SK-N-SH (cell line): ENCODE measurements at regions not wholly inside any gene's neighbourhood (a gene's known extent, or its start where the extent isn't known, plus 50 kb on each side); places are given as distances from the start of the nearest gene placed in this dataset.

ENCODE experiments used
- CTCF ChIA-PET: fragments of 300-600, 350-600 bp; formaldehyde crosslinking; extraction: SDS; loops from one replicate; lab custom pipeline; 2021; lab: Yijun Ruan, JAX
- POLR2A ChIA-PET: fragments of 350-600 bp; sonication (Branson Sonifier 250); formaldehyde crosslinking; extraction: SDS; loops from one replicate; lab custom pipeline; 2020; ENCODE audit warnings: antibody characterized with exemption, inconsistent platforms; lab: Yijun Ruan, JAX
- DNase-seq: peaks from one replicate; pipeline ENCODE4 v3.0.0; 2012
- H2AFZ ChIP-seq: fragments of 200-600 bp; sonication (generic); 2 replicates; pipeline ENCODE4 v1.8.1; 2016; ENCODE audit warnings: antibody characterized with exemption, mild to moderate bottlenecking, low read depth
- H3F3A ChIP-seq: fragments of 200-600 bp; sonication (generic); replicated peaks from 2 replicates; pipeline ENCODE3; 2016; ENCODE audit warnings: antibody characterized with exemption, mild to moderate bottlenecking; ENCODE audit not compliant: insufficient read depth
- H3K27ac ChIP-seq, 2 experiments: fragments of 200-500 bp in 1 of 2; fragments of 200-600 bp in 1 of 2; sonication (Bioruptor generic) in 1 of 2; sonication (generic), shearing (Covaris generic) in 1 of 2; 2 replicates each; pipeline versions ENCODE4 v1.5.1 to v1.6.1; 2014 to 2016; ENCODE audit warnings: low read depth in 2 of 2, inconsistent platforms in 1 of 2, low read length in 1 of 2, mild to moderate bottlenecking in 1 of 2, mixed read lengths in 1 of 2
- H3K27me3 ChIP-seq: fragments of 200-600 bp; sonication (generic), shearing (Covaris generic); 2 replicates; pipeline ENCODE4 v1.6.1; 2016; ENCODE audit warnings: mixed run types; ENCODE audit not compliant: insufficient read depth
- H3K36me3 ChIP-seq, 2 experiments: fragments of 200-500 bp in 1 of 2; fragments of 200-600 bp in 1 of 2; sonication (Bioruptor generic) in 1 of 2; sonication (generic) in 1 of 2; replicated peaks in 1 of 2; 2 replicates each; pipeline versions ENCODE3 to v1.5.1; 2014 to 2016; ENCODE audit warnings: low read length in 1 of 2, mild to moderate bottlenecking in 1 of 2; ENCODE audit not compliant: insufficient read depth in 2 of 2, control insufficient read depth in 1 of 2
- H3K4me1 ChIP-seq, 2 experiments: fragments of 200-500 bp in 1 of 2; fragments of 200-600 bp in 1 of 2; sonication (Bioruptor generic) in 1 of 2; sonication (generic), shearing (Covaris generic) in 1 of 2; 2 replicates each; pipeline versions ENCODE4 v1.5.1 to v1.6.1; 2014 to 2016; ENCODE audit warnings: low read depth in 1 of 2, low read length in 1 of 2, mixed run types in 1 of 2; ENCODE audit not compliant: insufficient read depth in 2 of 2, control insufficient read depth in 1 of 2
- H3K4me2 ChIP-seq: fragments of 200-600 bp; sonication (generic), shearing (Covaris generic); 2 replicates; pipeline ENCODE4 v1.6.1; 2017; ENCODE audit warnings: mixed run types
- H3K4me3 ChIP-seq, 2 experiments: fragments of 200-500 bp in 1 of 2; fragments of 200-600 bp in 1 of 2; sonication (Bioruptor generic) in 1 of 2; sonication (generic), shearing (Covaris generic) in 1 of 2; 2 replicates each; pipeline versions ENCODE4 v1.5.1 to v1.8.1; 2014 to 2016; ENCODE audit warnings: low read depth in 2 of 2, inconsistent platforms in 1 of 2, low read length in 1 of 2, mild to moderate bottlenecking in 1 of 2, mixed read lengths in 1 of 2, moderate library complexity in 1 of 2
- H3K79me2 ChIP-seq: fragments of 200-600 bp; sonication (generic); 2 replicates; pipeline ENCODE4 v1.8.1; 2017; ENCODE audit warnings: mild to moderate bottlenecking; ENCODE audit not compliant: insufficient read depth
- H3K9ac ChIP-seq: fragments of 200-600 bp; sonication (generic); 2 replicates; pipeline ENCODE4 v1.6.1; 2017; ENCODE audit warnings: mixed run types
- H3K9me2 ChIP-seq: fragments of 200-600 bp; sonication (generic); 2 replicates; pipeline ENCODE4 v1.6.1; 2017; ENCODE audit warnings: mixed run types
- H3K9me3 ChIP-seq: fragments of 200-600 bp; sonication (generic); 2 replicates; pipeline ENCODE4 v1.6.1; 2017; ENCODE audit warnings: mixed run types, mild to moderate bottlenecking, moderate library complexity
- H4K20me1 ChIP-seq: fragments of 200-600 bp; sonication (generic); 2 replicates; pipeline ENCODE4 v1.6.1; 2017; ENCODE audit warnings: mild to moderate bottlenecking, mixed run types; ENCODE audit not compliant: insufficient read depth
- CHD2 ChIP-seq: fragments of 150-350 bp; IDR thresholded peaks from 2 replicates; pipeline ENCODE4 v1.6.1; 2018; ENCODE audit warnings: low read length; ENCODE audit not compliant: partially characterized antibody
- EZH2phosphoT487 ChIP-seq: fragments of 200-600 bp; sonication (generic); IDR thresholded peaks from 2 replicates; pipeline ENCODE4 v1.6.1; 2017; ENCODE audit warnings: low read depth, mixed run types, mild to moderate bottlenecking, antibody characterized with exemption, moderate library complexity, borderline replicate concordance
- FOSL2 ChIP-seq: IDR thresholded peaks from 2 replicates; pipeline ENCODE4 v1.4.0; 2012; ENCODE audit warnings: low read depth, mild to moderate bottlenecking, moderate library complexity, borderline replicate concordance
- MEF2A ChIP-seq: IDR thresholded peaks from 2 replicates; pipeline ENCODE4 v1.4.0; 2012; ENCODE audit warnings: low read depth, borderline replicate concordance
- NFIC ChIP-seq: IDR thresholded peaks from 2 replicates; pipeline ENCODE4 v1.4.0; 2012; ENCODE audit warnings: borderline replicate concordance
- NRF1 ChIP-seq: IDR thresholded peaks from 2 replicates; pipeline ENCODE4 v1.6.1; 2012; ENCODE audit warnings: low read depth, mild to moderate bottlenecking, low read length
- POLR2AphosphoS5 ChIP-seq: IDR thresholded peaks from 2 replicates; pipeline ENCODE4 v1.6.1; 2012; ENCODE audit warnings: low read depth, low read length
- RAD21 ChIP-seq: IDR thresholded peaks from 2 replicates; pipeline ENCODE4 v1.6.1; 2012; ENCODE audit warnings: mild to moderate bottlenecking, low read length
- RCOR1 ChIP-seq: fragments of 150-350 bp; IDR thresholded peaks from 2 replicates; pipeline ENCODE4 v1.6.1; 2017; ENCODE audit warnings: antibody characterized with exemption, low read length
- RXRA ChIP-seq: IDR thresholded peaks from 2 replicates; pipeline ENCODE4 v1.4.0; 2012; ENCODE audit warnings: low read depth, mild to moderate bottlenecking, borderline replicate concordance
- TCF12 ChIP-seq: IDR thresholded peaks from 2 replicates; pipeline ENCODE4 v1.4.0; 2012
- WGBS: methylation state at CpG from one replicate; pipeline ENCODE4 v1.1.6; 2017; ENCODE audit warnings: low lambda C conversion rate; 5-methylcytosine and 5-hydroxymethylcytosine counted together
- TF ChIP-seq, protein P1 (sequence below): fragments of 150-350 bp; IDR thresholded peaks from 2 replicates; pipeline ENCODE4 v1.6.1; 2017; ENCODE audit warnings: antibody characterized with exemption, low read length, low read depth, borderline replicate concordance
- TF ChIP-seq, protein P2 (sequence below): IDR thresholded peaks from 2 replicates; pipeline ENCODE4 v1.4.0; 2012; ENCODE audit warnings: low read depth, borderline replicate concordance

DNA sequence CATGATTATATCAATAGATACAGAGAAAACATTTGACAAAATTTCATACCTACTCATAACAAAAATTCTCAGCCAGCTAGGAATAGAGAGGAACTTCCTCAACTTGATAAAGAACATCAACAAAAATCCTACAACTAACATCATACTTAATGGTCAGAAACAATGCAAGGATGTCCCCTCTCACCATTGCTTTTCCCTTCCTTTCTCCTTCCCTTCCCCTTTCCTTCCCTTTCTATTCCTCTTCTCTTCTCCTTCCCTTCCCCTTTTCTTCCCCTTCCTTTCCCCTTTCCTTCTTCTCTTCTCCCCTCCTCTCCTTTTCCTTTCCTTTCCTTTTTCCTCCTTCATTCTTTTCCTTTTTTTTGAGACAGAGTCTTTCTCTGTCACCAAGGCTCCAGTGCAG lies 418.3 kb upstream of the B3GAT1 start:
- no peak overlapping the region for H3K27ac ChIP-seq
- TF ChIP-seq, protein P1, sequence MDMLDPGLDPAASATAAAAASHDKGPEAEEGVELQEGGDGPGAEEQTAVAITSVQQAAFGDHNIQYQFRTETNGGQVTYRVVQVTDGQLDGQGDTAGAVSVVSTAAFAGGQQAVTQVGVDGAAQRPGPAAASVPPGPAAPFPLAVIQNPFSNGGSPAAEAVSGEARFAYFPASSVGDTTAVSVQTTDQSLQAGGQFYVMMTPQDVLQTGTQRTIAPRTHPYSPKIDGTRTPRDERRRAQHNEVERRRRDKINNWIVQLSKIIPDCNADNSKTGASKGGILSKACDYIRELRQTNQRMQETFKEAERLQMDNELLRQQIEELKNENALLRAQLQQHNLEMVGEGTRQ: no peak
- TF ChIP-seq EZH2phosphoT487 (no peak), NFIC (no peak), FOSL2 (no peak), CHD2 (no peak), NRF1 (no peak), RXRA (no peak), RCOR1 (no peak), POLR2AphosphoS5 (no peak), MEF2A (no peak)
- no peaks in the 10 kb centered on the region for H3K4me1 ChIP-seq
- H3F3A ChIP-seq: no peaks in the 10 kb centered on the region
- H3K36me3 ChIP-seq: no peaks in the 10 kb centered on the region
- no peak overlapping the region for H3K9ac ChIP-seq
- H3K9me3 ChIP-seq: no peaks in the 10 kb centered on the region; the same call in 1 of the 2 replicates
- ChIA-PET POLR2A (no interaction called here), CTCF (no interaction called here)
- no peak overlapping the region for H3K4me2 ChIP-seq
- no peaks in the 10 kb centered on the region for H3K9me2 ChIP-seq
- no peak overlapping the region for H2AFZ ChIP-seq
- no peak for DNase-seq
- no peak overlapping the region for H3K4me3 ChIP-seq
- H3K27me3 ChIP-seq: no peaks in the 10 kb centered on the region
- H4K20me1 ChIP-seq: no peaks in the 10 kb centered on the region
- H3K79me2 ChIP-seq: no peaks in the 10 kb centered on the region

DNA sequence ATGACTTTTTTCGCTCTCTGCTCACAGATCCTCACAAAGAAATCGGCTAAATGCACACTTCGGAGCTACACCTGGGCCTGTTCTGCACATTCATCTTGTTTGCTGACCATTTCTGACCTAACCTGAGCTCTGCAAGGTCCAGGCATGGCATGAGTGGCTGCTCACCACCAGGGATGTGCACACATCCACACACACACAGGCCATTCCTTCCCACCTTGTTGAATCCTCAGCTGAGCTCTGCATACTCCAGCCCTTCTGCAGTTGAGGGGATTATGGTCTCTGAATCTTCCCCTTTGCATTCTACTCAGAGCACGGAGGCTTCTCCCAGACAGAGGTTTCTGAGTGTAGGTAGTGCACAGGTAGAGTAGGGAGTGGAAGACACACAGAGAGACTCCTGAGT lies 411.9 kb upstream of the B3GAT1 start:
- TF ChIP-seq, protein P2, sequence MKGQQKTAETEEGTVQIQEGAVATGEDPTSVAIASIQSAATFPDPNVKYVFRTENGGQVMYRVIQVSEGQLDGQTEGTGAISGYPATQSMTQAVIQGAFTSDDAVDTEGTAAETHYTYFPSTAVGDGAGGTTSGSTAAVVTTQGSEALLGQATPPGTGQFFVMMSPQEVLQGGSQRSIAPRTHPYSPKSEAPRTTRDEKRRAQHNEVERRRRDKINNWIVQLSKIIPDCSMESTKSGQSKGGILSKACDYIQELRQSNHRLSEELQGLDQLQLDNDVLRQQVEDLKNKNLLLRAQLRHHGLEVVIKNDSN: no peak
- TF ChIP-seq RAD21: no peak
- TF ChIP-seq TCF12: no peak
- CTCF ChIA-PET: interaction anchor here (1.4 kb wide), 1 partner anchor 12 kb away, joined by 4 read pairs; no protein-coding TSS in a partner anchor
- H3K9me2 ChIP-seq: no peaks in the 10 kb centered on the region
- H4K20me1 ChIP-seq: no peaks in the 10 kb centered on the region
- no peak overlapping the region for H2AFZ ChIP-seq
- no peak for DNase-seq
- H3K79me2 ChIP-seq: no peaks in the 10 kb centered on the region
- H3K27ac ChIP-seq: no peak overlapping the region
- no peaks in the 10 kb centered on the region for H3K36me3 ChIP-seq
- H3K9ac ChIP-seq: no peak overlapping the region
- H3K27me3 ChIP-seq: no peaks in the 10 kb centered on the region
- H3F3A ChIP-seq: no peaks in the 10 kb centered on the region
- no peak overlapping the region for H3K4me3 ChIP-seq
- no peak overlapping the region for H3K4me2 ChIP-seq
- no peaks in the 10 kb centered on the region for H3K9me3 ChIP-seq
- peaks cover 0 to 5% of the 10 kb centered on the region in 2 experiments; a peak in 1 of 4 replicates for H3K4me1 ChIP-seq
- WGBS: 14% methylated on average over 4 of the region's 4 CpGs
- POLR2A ChIA-PET: no interaction called here
